Aorta (tissue), 5 donors: ENCODE measurements at regions not wholly inside any gene's neighbourhood (a gene's known extent, or its start where the extent isn't known, plus 50 kb on each side); places are given as distances from the start of the nearest gene placed in this dataset.

Experiments used
- ATAC-seq: fragments of 200-7000 bp; cut with Tn5 transposase; one replicate; pipeline ENCODE4 v1.9.1; 2022; ENCODE audit warnings: moderate library complexity; ENCODE audit not compliant: low FRiP score
- DNase-seq, 2 donors: peaks; one replicate each; pipeline ENCODE4 v3.0.0-alpha.2; 2020
- H3K27ac ChIP-seq, 2 donors: one replicate each; pipeline ENCODE4 v1.5.1; 2013; ENCODE audit warnings: low read length in 2 of 2, mild to moderate bottlenecking in 2 of 2, moderate library complexity in 2 of 2, control low read depth in 1 of 2, inconsistent platforms in 1 of 2, low read depth in 1 of 2
- H3K27me3 ChIP-seq, 2 donors: one replicate each; pipeline ENCODE4 v1.6.1; 2013; ENCODE audit warnings: control low read depth in 1 of 2, low read length in 1 of 2, mild to moderate bottlenecking in 1 of 2, moderate library complexity in 1 of 2; ENCODE audit not compliant: insufficient read depth in 2 of 2, control insufficient read depth in 1 of 2
- H3K36me3 ChIP-seq, 2 donors: one replicate each; pipeline ENCODE4 v1.6.1; 2013; ENCODE audit warnings: control low read depth in 1 of 2, low read length in 1 of 2, mild to moderate bottlenecking in 1 of 2; ENCODE audit not compliant: insufficient read depth in 2 of 2, control insufficient read depth in 1 of 2
- H3K4me1 ChIP-seq, 2 donors: one replicate each; pipeline ENCODE4 v1.6.1; 2013; ENCODE audit warnings: low read length in 2 of 2, control low read depth in 1 of 2, mild to moderate bottlenecking in 1 of 2, moderate library complexity in 1 of 2; ENCODE audit not compliant: insufficient read depth in 2 of 2, control insufficient read depth in 1 of 2
- H3K4me3 ChIP-seq, 2 donors: one replicate each; pipeline ENCODE4 v1.5.1; 2013; ENCODE audit warnings: low read length in 2 of 2, control low read depth in 1 of 2, mild to moderate bottlenecking in 1 of 2
- H3K9me3 ChIP-seq: one replicate; pipeline ENCODE4 v1.6.1; 2013; ENCODE audit warnings: mild to moderate bottlenecking, low read length; ENCODE audit not compliant: control insufficient read depth
- WGBS, 2 donors: extraction: QIAGEN DNeasy Blood & Tissue Kit; methylation state at CpG; one replicate each; pipeline ENCODE4 v1.1.7; 2013; 5-methylcytosine and 5-hydroxymethylcytosine counted together
- intact Hi-C, 2 donors: fragments of 100-400 bp; cut with DNase I; formaldehyde crosslinking; loops; one replicate each; pipeline versions ENCODE4 v1.14.2 to v1.15.0; 2022
- donor health status: healthy with polysubstance abuse.
- donor health status: Bipolar disorder and iron deficiency.
- donor health status: DM: no; HTN: no; CAD: no.
- donor health status: DM: no; HTN: no; CAD: no.
- donor health status: DM: yes; HTN: yes; CAD: no.

DNA sequence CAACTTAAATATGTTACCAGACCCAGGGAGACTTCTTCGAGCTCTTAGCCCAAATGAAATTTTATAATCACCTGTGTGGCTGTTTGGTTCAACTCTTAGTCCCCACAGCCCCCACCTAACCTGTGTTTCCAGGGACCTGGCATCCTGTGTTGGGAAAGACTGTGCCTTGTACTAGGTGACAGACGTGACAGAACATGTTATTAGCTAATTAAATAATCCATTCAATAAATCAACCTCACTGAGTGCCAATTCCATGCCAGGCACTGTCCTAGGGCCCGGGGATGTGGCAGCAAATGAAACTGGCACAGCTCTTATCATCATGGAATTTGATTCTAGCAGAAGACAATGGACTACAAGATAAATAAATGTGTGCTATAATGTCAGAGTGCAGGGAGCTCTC, 431.9 kb downstream of the MIAT start:
- peaks cover 0 to under 1% of the 10 kb centered on the region in 2 donors for H3K4me1 ChIP-seq
- intact Hi-C loops, result no loop called here
- H3K36me3 ChIP-seq, result no peaks in the 10 kb centered on the region
- DNase-seq, result no peak
- no peak for ATAC-seq
- H3K4me3 ChIP-seq, result no peak overlapping the region
- WGBS, 2 donors, result 70 to 73% methylated on average over 3 of the region's 3 CpGs
- no peaks in the 10 kb centered on the region for H3K27me3 ChIP-seq
- peaks cover 1% of the 10 kb centered on the region for H3K9me3 ChIP-seq
- no peak overlapping the region for H3K27ac ChIP-seq

GRCh38 chr22:27090611-27091011, 433.2 kb downstream of the MIAT start:
- WGBS, 2 donors, result 90 to 96% methylated on average over 17 of the region's 17 CpGs
- Histone ChIP-seq H3K9me3 (peaks cover 1% of the 10 kb centered on the region), H3K4me1 (no peaks in the 10 kb centered on the region), H3K27me3 (no peaks in the 10 kb centered on the region), H3K27ac (no peak overlapping the region), H3K4me3 (no peak overlapping the region), H3K36me3 (no peaks in the 10 kb centered on the region)
- ATAC-seq, result no peak
- DNase-seq, result no peak
- intact Hi-C loops, result no loop called here

DNA sequence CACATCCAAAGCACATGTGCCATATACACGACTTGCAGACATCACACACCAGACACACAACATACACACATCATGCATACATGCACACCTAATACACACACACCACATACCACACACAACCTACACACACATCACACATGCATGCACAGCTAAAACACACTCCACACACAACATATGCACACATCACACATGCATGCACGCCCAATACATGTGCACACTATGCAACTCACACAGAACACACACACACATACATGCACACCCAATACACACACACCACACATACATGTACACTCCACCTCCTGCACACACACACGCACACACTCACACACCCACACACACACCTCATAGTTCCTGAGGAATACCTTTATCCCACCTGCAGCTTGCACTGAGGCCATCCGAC, 436.0 kb downstream of the MIAT start:
- no peaks in the 10 kb centered on the region for H3K9me3 ChIP-seq
- intact Hi-C loops, result no loop called here
- H3K36me3 ChIP-seq, result no peaks in the 10 kb centered on the region
- H3K27ac ChIP-seq, result no peak overlapping the region
- DNase-seq (no peak), ATAC-seq (no peak)
- H3K4me3 ChIP-seq, result no peak overlapping the region
- no peaks in the 10 kb centered on the region for H3K27me3 ChIP-seq
- 73 to 85% methylated on average over 4 of the region's 4 CpGs for WGBS, 2 donors
- no peaks in the 10 kb centered on the region for H3K4me1 ChIP-seq

DNA sequence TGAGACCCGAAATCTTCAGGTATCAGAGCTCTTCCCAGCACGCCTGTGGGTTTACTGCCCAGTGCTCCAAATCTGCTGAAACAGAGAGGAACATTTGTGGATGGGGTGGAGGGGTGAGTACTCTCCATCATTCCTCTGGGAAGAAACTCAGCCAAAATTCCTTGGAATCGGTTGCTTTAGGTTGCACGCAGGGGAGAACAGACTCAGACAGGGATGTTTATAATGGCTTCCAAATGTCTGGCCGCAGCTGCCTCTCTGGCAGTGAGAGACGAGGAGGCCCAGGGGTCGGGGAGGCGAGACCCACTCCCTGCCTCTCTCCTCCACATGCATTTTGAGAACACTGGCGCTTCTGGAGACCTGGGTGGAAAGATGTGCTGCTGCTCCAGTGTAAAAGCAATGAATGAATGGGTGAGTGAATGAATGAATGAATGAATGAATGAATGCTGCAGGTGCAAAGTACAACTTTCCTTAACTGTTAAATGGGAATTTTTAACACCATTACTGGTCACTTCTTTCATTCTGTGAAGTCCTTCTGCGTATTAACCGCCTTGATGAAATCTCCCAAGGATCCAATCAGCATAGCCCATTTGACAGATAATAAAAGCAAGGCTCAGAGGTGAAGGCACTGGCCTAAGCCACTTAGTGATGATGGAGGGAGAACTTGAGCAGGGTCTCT, 437.4 kb downstream of the MIAT start:
- H3K27me3 ChIP-seq, result no peaks in the 10 kb centered on the region
- H3K9me3 ChIP-seq, result no peaks in the 10 kb centered on the region
- intact Hi-C loops, result no loop called here
- 27% methylated on average over 11 of the region's 11 CpGs for WGBS, 2 donors
- ATAC-seq, result no peak
- DNase-seq, result no peak
- no peaks in the 10 kb centered on the region for H3K36me3 ChIP-seq
- no peak overlapping the region for H3K4me3 ChIP-seq
- H3K27ac ChIP-seq, result no peak overlapping the region
- H3K4me1 ChIP-seq, result no peaks in the 10 kb centered on the region

DNA sequence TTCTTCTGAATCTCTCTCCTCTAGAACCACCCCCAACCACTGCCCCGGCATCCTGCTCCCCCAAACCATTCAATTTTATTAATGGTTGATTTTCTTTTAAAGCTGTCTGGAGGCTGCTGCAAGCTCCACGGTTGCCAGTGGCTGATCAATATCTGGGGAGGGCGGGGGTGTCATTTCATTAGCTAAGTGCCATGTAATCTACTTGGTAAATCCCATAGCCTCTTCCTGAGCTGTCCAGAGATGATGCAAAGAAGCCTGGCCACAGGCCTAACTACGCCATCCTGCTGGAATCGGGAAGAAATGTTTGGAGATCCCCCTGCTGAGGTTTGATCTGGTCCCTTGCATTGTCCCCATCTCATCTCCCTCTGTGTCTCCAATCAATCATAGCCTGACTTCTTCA, 440.1 kb downstream of the MIAT start:
- H3K4me3 ChIP-seq, result no peak overlapping the region
- H3K27me3 ChIP-seq, result no peaks in the 10 kb centered on the region
- no peak overlapping the region for H3K27ac ChIP-seq
- no peak for ATAC-seq
- no peak for DNase-seq
- H3K4me1 ChIP-seq, result no peaks in the 10 kb centered on the region
- WGBS, 2 donors, result 90 to 93% methylated on average over 5 of the region's 5 CpGs
- intact Hi-C loops, result no loop called here
- H3K36me3 ChIP-seq, result no peaks in the 10 kb centered on the region
- no peaks in the 10 kb centered on the region for H3K9me3 ChIP-seq

DNA sequence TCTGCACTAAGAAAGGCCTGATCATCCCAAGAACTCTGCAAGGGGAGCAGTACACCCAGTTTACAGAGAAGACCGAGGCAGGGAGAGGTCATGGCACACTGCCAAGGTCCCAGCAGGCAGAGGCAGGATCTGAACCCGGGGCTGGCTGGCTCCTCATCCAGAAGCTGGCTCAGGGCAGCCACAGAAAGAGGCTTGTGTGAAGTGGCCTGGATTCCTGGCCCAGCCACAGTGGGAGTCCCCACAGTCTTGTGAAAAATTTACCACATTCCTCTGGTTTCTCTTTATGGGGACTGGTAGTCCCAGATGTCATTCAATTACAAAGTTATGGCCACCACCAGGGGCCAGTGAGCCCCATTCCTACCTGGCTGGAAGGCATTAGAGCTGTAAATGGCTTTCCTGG, 440.5 kb downstream of the MIAT start:
- ATAC-seq (no peak), DNase-seq (no peak)
- Histone ChIP-seq H3K27me3 (no peaks in the 10 kb centered on the region), H3K4me3 (no peak overlapping the region), H3K36me3 (no peaks in the 10 kb centered on the region), H3K9me3 (no peaks in the 10 kb centered on the region), H3K4me1 (peaks cover 0 to 1% of the 10 kb centered on the region in 2 donors), H3K27ac (no peak overlapping the region)
- intact Hi-C loops, result no loop called here
- WGBS, 2 donors, result 67 to 71% methylated on average over 2 of the region's 2 CpGs

GRCh38 chr22:27099946-27100722, 442.7 kb downstream of the MIAT start:
- intact Hi-C loops, result no loop called here
- H3K4me3 ChIP-seq, result no peak overlapping the region
- WGBS, 2 donors, result 89 to 90% methylated on average over 15 of the region's 15 CpGs
- H3K4me1 ChIP-seq, result peaks cover 0 to 3% of the 10 kb centered on the region in 2 donors
- H3K27ac ChIP-seq, result no peak overlapping the region
- H3K36me3 ChIP-seq, result no peaks in the 10 kb centered on the region
- DNase-seq, result no peak
- no peaks in the 10 kb centered on the region for H3K9me3 ChIP-seq
- ATAC-seq, result no peak
- no peaks in the 10 kb centered on the region for H3K27me3 ChIP-seq

DNA sequence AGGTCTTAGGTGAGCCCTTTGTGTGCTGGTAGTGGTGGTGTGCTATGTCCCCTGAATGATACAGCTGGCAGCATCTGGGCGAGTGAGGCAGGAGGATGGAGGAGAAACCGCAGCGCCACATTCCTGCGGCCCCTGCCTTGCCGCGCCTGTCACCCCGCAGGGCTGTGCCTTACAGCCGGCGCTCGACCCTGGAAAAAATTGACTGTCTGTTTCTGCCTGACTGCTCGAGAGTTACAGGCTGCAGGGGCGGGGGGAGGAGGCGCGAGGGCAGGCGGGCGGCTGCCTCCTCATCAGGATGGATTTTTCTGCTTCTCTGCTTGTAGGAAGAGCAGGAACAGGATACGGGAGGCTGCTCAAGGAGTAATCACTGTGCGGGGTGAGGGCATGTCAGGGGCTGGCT, 443.4 kb downstream of the MIAT start:
- no peaks in the 10 kb centered on the region for H3K27me3 ChIP-seq
- no peak overlapping the region for H3K27ac ChIP-seq
- ATAC-seq, result no peak
- WGBS, 2 donors, result 34 to 39% methylated on average over 16 to 18 of the region's 18 CpGs
- no peak for DNase-seq
- peaks cover 0 to 3% of the 10 kb centered on the region in 2 donors for H3K4me1 ChIP-seq
- intact Hi-C loops, result no loop called here
- H3K36me3 ChIP-seq, result no peaks in the 10 kb centered on the region
- no peak overlapping the region for H3K4me3 ChIP-seq
- no peaks in the 10 kb centered on the region for H3K9me3 ChIP-seq

- Histone ChIP-seq H3K9me3 (no peaks in the 10 kb centered on the region), H3K4me3 (no peak overlapping the region), H3K4me1 (peaks cover 0 to 3% of the 10 kb centered on the region in 2 donors), H3K36me3 (no peaks in the 10 kb centered on the region), H3K27me3 (no peaks in the 10 kb centered on the region), H3K27ac (no peak overlapping the region)
- ATAC-seq, result no peak
- DNase-seq, result no peak
- 95 to 96% methylated on average over 1 of the region's 1 CpG for WGBS, 2 donors
- intact Hi-C loops, result no loop called here
These were observed 443.9 kb downstream of the MIAT start for GRCh38 chr22:27101288-27101687.
